C4-2B (cell line): ENCODE measurements at regions not wholly inside any gene's neighbourhood (a gene's known extent, or its start where the extent isn't known, plus 50 kb on each side); places are given as distances from the start of the nearest gene placed in this dataset.

ENCODE experiments used
- H3K27ac ChIP-seq: fragments of 450-650 bp; 2 replicates; pipeline ENCODE4 v1.5.1; 2017
- CTCF ChIP-seq: fragments of 450-650 bp; conservative IDR thresholded peaks from 2 replicates; pipeline ENCODE4 v1.5.1; 2017; ENCODE audit warnings: mild to moderate bottlenecking
- ZFX ChIP-seq: fragments of 450-650 bp; IDR thresholded peaks from 2 replicates; pipeline ENCODE4 v1.6.1; 2017

GRCh38 chr9:135196474-135196873 is 109.0 kb downstream of the OLFM1 start:
- TF ChIP-seq ZFX = no peak
- TF ChIP-seq CTCF = no peak
- H3K27ac ChIP-seq = no peak overlapping the region

GRCh38 chr9:135198144-135198543 is 110.7 kb downstream of the OLFM1 start:
- no peak for TF ChIP-seq CTCF
- no peak for TF ChIP-seq ZFX
- H3K27ac ChIP-seq = no peak overlapping the region

GRCh38 chr9:135198586-135199285 is 111.3 kb downstream of the OLFM1 start:
- H3K27ac ChIP-seq = no peak overlapping the region
- TF ChIP-seq CTCF (no peak), ZFX (no peak)

- H3K27ac ChIP-seq = no peak overlapping the region
These were observed 112.0 kb downstream of the OLFM1 start for GRCh38 chr9:135199489-135199888.

GRCh38 chr9:135201711-135202110 is 114.2 kb downstream of the OLFM1 start:
- TF ChIP-seq CTCF (no peak), ZFX (no peak)
- H3K27ac ChIP-seq = no peak overlapping the region

More at GRCh38 chr9:135199489-135199888, 112.0 kb downstream of the OLFM1 start:
- TF ChIP-seq CTCF (no peak), ZFX (no peak)

GRCh38 chr9:135204177-135204576 is 116.7 kb downstream of the OLFM1 start:
- no peak for TF ChIP-seq CTCF
- no peak for TF ChIP-seq ZFX
- H3K27ac ChIP-seq = no peak overlapping the region

- H3K27ac ChIP-seq = no peak overlapping the region
- TF ChIP-seq CTCF = no peak
- TF ChIP-seq ZFX = no peak
These were observed 121.7 kb downstream of the OLFM1 start for GRCh38 chr9:135209136-135209535.
